ENCODE measurements at regions not wholly inside any gene's neighbourhood (a gene's known extent, or its start where the extent isn't known, plus 50 kb on each side); places are given as distances from the start of the nearest gene placed in this dataset.

DNA sequence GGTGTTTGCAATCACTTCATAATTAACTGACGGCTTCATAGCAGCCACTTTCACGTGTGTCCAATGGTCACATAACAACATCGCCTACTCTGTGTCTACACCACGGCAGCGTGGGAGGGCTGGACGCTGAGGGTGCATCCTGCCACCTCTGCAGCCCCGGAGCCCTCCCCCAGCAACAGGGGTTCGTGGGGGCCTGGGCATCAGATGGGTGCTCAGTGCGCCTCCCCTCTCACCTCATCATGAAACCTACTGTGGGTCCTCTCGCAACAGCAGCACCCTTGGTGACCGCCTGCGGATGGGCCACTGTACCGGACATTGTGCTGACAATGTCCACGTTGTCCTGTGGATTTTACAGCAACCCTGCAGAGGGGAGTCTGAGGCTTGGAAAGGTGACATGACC, 193.5 kb downstream of the UQCRFS1 start:
- Histone ChIP-seq H3K4me3 (ENCODE audit: insufficient read length, low read depth) (no peak overlapping the region), H3K9ac (ENCODE audit: insufficient read length, low read depth) (no peak overlapping the region), H3K27me3 (ENCODE audit: insufficient read depth, insufficient read length) (peaks cover 32% of the 10 kb centered on the region), H3K9me3 (ENCODE audit: insufficient read depth, low read length) (no peaks in the 10 kb centered on the region), H3K36me3 (ENCODE audit: insufficient read depth, insufficient read length, low read length) (no peaks in the 10 kb centered on the region), H3K4me1 (ENCODE audit: insufficient read depth, insufficient read length) (peaks cover 4% of the 10 kb centered on the region)
- DNase-seq (ENCODE audit: low read depth, low spot score) = no peak
- TF ChIP-seq YY1 (IDR thresholded peaks at IDR 0.05; ENCODE audit: insufficient read depth, insufficient read length) (no peak), SUZ12 (IDR thresholded peaks at IDR 0.05; ENCODE audit: extremely low read depth, insufficient read depth, insufficient read length) (no peak), ZNF274 (IDR thresholded peaks at IDR 0.05; ENCODE audit: low read depth, low read length) (no peak)

GRCh38 chr19:29018542-29018941, 194.4 kb downstream of the UQCRFS1 start:
- TF ChIP-seq ZNF274 (IDR thresholded peaks at IDR 0.05; ENCODE audit: low read depth, low read length) (no peak), SUZ12 (IDR thresholded peaks at IDR 0.05; ENCODE audit: extremely low read depth, insufficient read depth, insufficient read length) (no peak), YY1 (IDR thresholded peaks at IDR 0.05; ENCODE audit: insufficient read depth, insufficient read length) (no peak)
- H3K27me3 ChIP-seq (ENCODE audit: insufficient read depth, insufficient read length) = peaks cover 34% of the 10 kb centered on the region
- H3K4me1 ChIP-seq (ENCODE audit: insufficient read depth, insufficient read length) = peaks cover 4% of the 10 kb centered on the region

DNA sequence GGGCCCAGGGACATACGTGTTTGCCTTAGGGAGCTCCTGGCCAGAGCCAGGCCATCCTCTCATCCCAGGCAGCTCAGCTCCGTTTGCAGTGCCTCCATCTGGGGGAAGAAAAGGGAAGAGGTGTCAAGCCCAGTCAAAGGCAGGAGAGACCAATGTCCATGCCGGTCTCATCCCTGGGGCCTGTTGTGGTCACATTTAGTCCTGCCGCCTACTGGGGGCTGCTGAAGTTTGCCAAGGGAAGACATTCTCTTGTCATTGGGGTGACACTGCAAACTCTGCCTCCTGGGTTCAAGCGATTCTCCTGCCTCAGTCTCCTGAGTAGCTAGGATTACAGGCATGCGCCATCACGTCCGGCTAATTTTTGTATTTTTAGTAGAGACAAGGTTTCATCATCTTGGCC, 195.2 kb downstream of the UQCRFS1 start:
- Histone ChIP-seq H3K4me3 (ENCODE audit: insufficient read length, low read depth) (no peak overlapping the region), H3K27me3 (ENCODE audit: insufficient read depth, insufficient read length) (peaks cover 34% of the 10 kb centered on the region), H3K36me3 (ENCODE audit: insufficient read depth, insufficient read length, low read length) (no peaks in the 10 kb centered on the region), H3K9ac (ENCODE audit: insufficient read length, low read depth) (no peak overlapping the region), H3K4me1 (ENCODE audit: insufficient read depth, insufficient read length) (peaks cover 4% of the 10 kb centered on the region), H3K9me3 (ENCODE audit: insufficient read depth, low read length) (no peaks in the 10 kb centered on the region)
- no peak for DNase-seq (ENCODE audit: low read depth, low spot score)
- TF ChIP-seq YY1 (IDR thresholded peaks at IDR 0.05; ENCODE audit: insufficient read depth, insufficient read length) (no peak), ZNF274 (IDR thresholded peaks at IDR 0.05; ENCODE audit: low read depth, low read length) (no peak), SUZ12 (IDR thresholded peaks at IDR 0.05; ENCODE audit: extremely low read depth, insufficient read depth, insufficient read length) (no peak)

More at GRCh38 chr19:29018542-29018941, 194.4 kb downstream of the UQCRFS1 start:
- H3K9ac ChIP-seq (ENCODE audit: insufficient read length, low read depth) = no peak overlapping the region
- H3K4me3 ChIP-seq (ENCODE audit: insufficient read length, low read depth) = no peak overlapping the region
- DNase-seq (ENCODE audit: low read depth, low spot score) = no peak
- H3K9me3 ChIP-seq (ENCODE audit: insufficient read depth, low read length) = no peaks in the 10 kb centered on the region
- H3K36me3 ChIP-seq (ENCODE audit: insufficient read depth, insufficient read length, low read length) = no peaks in the 10 kb centered on the region

- H3K4me3 ChIP-seq (ENCODE audit: insufficient read length, low read depth) = no peak overlapping the region
- no peaks in the 10 kb centered on the region for H3K9me3 ChIP-seq (ENCODE audit: insufficient read depth, low read length)
- no peak overlapping the region for H3K9ac ChIP-seq (ENCODE audit: insufficient read length, low read depth)
- peaks cover under 1% of the 10 kb centered on the region for H3K4me1 ChIP-seq (ENCODE audit: insufficient read depth, insufficient read length)
- DNase-seq (ENCODE audit: low read depth, low spot score) = no peak
- peaks cover 34% of the 10 kb centered on the region for H3K27me3 ChIP-seq (ENCODE audit: insufficient read depth, insufficient read length)
- no peak for TF ChIP-seq ZNF274 (IDR thresholded peaks at IDR 0.05; ENCODE audit: low read depth, low read length)
- no peak for TF ChIP-seq SUZ12 (IDR thresholded peaks at IDR 0.05; ENCODE audit: extremely low read depth, insufficient read depth, insufficient read length)
- TF ChIP-seq YY1 (IDR thresholded peaks at IDR 0.05; ENCODE audit: insufficient read depth, insufficient read length) = no peak
- H3K36me3 ChIP-seq (ENCODE audit: insufficient read depth, insufficient read length, low read length) = no peaks in the 10 kb centered on the region
Measured at GRCh38 chr19:29016926-29017760, 195.8 kb downstream of the UQCRFS1 start.

DNA sequence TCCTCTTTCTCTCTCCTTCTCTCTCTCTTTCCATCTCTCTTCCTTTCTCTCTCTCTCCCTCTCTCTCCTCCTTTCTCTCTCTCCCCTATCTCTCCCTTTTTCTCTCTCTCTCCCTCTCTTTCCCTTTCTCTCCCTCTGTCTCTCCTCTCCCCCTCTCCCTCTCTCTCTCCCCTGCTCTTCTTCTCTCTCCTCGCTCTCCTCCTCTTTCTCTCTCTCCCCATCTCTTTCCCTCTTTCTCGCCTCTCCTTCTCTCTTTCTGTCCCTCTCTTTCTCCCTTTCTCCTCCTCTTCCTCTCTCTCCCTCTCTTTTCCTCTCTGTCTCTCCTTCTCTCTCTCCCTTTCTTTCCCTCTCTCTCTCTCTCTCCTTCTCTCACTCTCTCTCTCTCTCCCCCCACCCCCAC, 196.6 kb downstream of the UQCRFS1 start:
- H3K27me3 ChIP-seq (ENCODE audit: insufficient read depth, insufficient read length) = peaks cover 34% of the 10 kb centered on the region
- TF ChIP-seq ZNF274 (IDR thresholded peaks at IDR 0.05; ENCODE audit: low read depth, low read length) (no peak), SUZ12 (IDR thresholded peaks at IDR 0.05; ENCODE audit: extremely low read depth, insufficient read depth, insufficient read length) (no peak), YY1 (IDR thresholded peaks at IDR 0.05; ENCODE audit: insufficient read depth, insufficient read length) (no peak)
- no peak overlapping the region for H3K4me3 ChIP-seq (ENCODE audit: insufficient read length, low read depth)

DNA sequence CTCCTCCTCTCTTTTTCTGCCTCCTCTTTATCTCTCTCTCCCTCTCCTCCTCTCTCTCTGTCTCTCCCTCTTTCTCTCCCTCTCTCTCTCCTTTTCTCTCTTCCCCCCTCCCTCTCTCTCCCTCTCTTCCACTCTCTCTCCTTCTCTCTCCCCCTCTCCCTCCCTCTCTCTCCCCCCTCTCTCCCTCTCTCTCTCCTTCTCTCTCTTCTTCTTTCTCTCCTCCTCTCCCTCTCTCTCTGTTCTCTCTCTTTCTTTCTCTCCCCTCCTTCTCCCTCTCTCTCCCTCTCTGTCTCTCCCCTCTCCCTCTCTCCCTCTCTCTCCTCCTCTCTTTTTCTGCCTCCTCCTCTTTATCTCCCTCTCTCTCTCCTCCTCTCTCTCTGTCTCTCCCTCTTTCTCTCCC, 197.4 kb downstream of the UQCRFS1 start:
- Histone ChIP-seq H3K36me3 (ENCODE audit: insufficient read depth, insufficient read length, low read length) (no peaks in the 10 kb centered on the region), H3K9me3 (ENCODE audit: insufficient read depth, low read length) (no peaks in the 10 kb centered on the region), H3K27me3 (ENCODE audit: insufficient read depth, insufficient read length) (peaks cover 34% of the 10 kb centered on the region), H3K4me3 (ENCODE audit: insufficient read length, low read depth) (no peak overlapping the region), H3K9ac (ENCODE audit: insufficient read length, low read depth) (no peak overlapping the region), H3K4me1 (ENCODE audit: insufficient read depth, insufficient read length) (no peaks in the 10 kb centered on the region)
- TF ChIP-seq ZNF274 (IDR thresholded peaks at IDR 0.05; ENCODE audit: low read depth, low read length) (no peak), SUZ12 (IDR thresholded peaks at IDR 0.05; ENCODE audit: extremely low read depth, insufficient read depth, insufficient read length) (no peak), YY1 (IDR thresholded peaks at IDR 0.05; ENCODE audit: insufficient read depth, insufficient read length) (no peak)
- no peak for DNase-seq (ENCODE audit: low read depth, low spot score)

More for the DNA sequence above, 196.6 kb downstream of the UQCRFS1 start:
- DNase-seq (ENCODE audit: low read depth, low spot score) = no peak
- H3K9me3 ChIP-seq (ENCODE audit: insufficient read depth, low read length) = no peaks in the 10 kb centered on the region
- no peaks in the 10 kb centered on the region for H3K4me1 ChIP-seq (ENCODE audit: insufficient read depth, insufficient read length)
- H3K9ac ChIP-seq (ENCODE audit: insufficient read length, low read depth) = no peak overlapping the region
- H3K36me3 ChIP-seq (ENCODE audit: insufficient read depth, insufficient read length, low read length) = no peaks in the 10 kb centered on the region

DNA sequence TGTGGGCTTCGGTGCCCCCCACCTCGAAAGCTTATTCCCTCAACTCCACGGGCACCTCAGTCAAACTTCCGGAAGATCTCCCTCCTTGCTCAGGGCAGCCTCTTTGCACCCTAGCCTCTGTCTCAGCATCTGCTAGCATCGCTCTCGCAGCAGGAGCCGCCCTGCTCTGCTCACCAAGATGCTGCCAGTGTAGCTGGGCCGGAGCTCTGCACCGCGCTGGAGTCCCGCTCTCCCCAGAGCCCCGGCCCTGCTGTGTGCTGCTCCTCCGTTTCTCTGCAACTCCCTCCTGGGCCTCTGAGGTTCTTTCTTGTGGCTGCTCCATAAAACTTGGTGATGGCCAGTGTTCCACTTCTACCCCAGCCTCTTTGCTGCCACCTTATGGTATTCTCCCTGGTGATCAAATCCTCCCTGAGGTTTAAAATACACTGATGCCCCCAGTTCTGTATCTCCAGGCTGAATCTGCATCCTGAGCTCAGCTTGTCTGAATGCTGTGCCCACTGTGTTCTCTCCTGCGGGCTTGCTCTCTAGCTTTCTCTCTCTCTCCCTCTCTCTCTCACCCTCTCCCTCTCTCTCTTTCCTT, 198.0 kb downstream of the UQCRFS1 start:
- no peak overlapping the region for H3K9ac ChIP-seq (ENCODE audit: insufficient read length, low read depth)
- H3K4me3 ChIP-seq (ENCODE audit: insufficient read length, low read depth) = no peak overlapping the region
- no peak for DNase-seq (ENCODE audit: low read depth, low spot score)
- H3K9me3 ChIP-seq (ENCODE audit: insufficient read depth, low read length) = no peaks in the 10 kb centered on the region
- H3K27me3 ChIP-seq (ENCODE audit: insufficient read depth, insufficient read length) = peaks cover 34% of the 10 kb centered on the region
- TF ChIP-seq ZNF274 (IDR thresholded peaks at IDR 0.05; ENCODE audit: low read depth, low read length) = no peak
- TF ChIP-seq YY1 (IDR thresholded peaks at IDR 0.05; ENCODE audit: insufficient read depth, insufficient read length) = no peak
- TF ChIP-seq SUZ12 (IDR thresholded peaks at IDR 0.05; ENCODE audit: extremely low read depth, insufficient read depth, insufficient read length) = no peak
- no peaks in the 10 kb centered on the region for H3K36me3 ChIP-seq (ENCODE audit: insufficient read depth, insufficient read length, low read length)
- no peaks in the 10 kb centered on the region for H3K4me1 ChIP-seq (ENCODE audit: insufficient read depth, insufficient read length)

Measured in NT2/D1 (cell line).